ENCODE measurements at regions not wholly inside any gene's neighbourhood (a gene's known extent, or its start where the extent isn't known, plus 50 kb on each side); places are given as distances from the start of the nearest gene placed in this dataset.

DNA sequence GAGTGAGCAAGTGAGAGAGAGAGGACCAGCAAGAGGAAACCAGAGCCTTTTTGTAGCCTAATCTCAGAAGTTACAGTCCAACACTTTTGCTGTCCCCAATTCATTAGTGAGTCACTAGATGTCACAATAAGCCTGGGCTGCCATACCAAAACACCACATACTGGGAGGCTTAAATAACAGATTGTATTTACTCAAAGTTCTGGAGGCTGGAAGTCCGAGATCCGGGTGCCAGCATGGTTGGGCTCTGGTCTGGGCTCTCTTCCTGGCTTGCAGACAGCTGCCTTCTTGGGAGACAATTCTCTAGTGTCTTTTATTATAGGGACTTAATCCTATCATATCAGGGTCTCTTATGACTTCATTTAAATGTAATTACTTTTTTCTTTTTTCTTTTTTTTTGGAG lies 50.7 kb upstream of the FERMT1 start:
- Histone ChIP-seq H3K4me1 (no peaks in the 10 kb centered on the region), H3K27me3 (no peaks in the 10 kb centered on the region), H3K27ac (no peak overlapping the region), H3K9me3 (peaks cover 0 to 9% (median 0%) of the 10 kb centered on the region in 4 donors), H3K4me3 (no peak overlapping the region), H3K36me3 (no peaks in the 10 kb centered on the region)
- intact Hi-C loops (cut with DNase I; ENCODE audit: low total_unique reads), result no loop called here
- DNase-seq, result no peak
- 35 to 85% (median 68%) methylated on average over 2 of the region's 2 CpGs for WGBS, 5 donors
- no peak for TF ChIP-seq CTCF (IDR thresholded peaks at IDR 0.05)
- TF ChIP-seq POLR2A (IDR thresholded peaks at IDR 0.05), result no peak
- no peak for TF ChIP-seq EP300 (IDR thresholded peaks at IDR 0.05)
- no peak for TF ChIP-seq POLR2AphosphoS5 (IDR thresholded peaks at IDR 0.05)

Small RNAs in the stretch of these regions (small RNA-seq; reads per million reads assigned to genes)
- gene AL109618.2, result 0 reads per million in 4 donors
